Choroid plexus epithelial cell (primary cell): ENCODE measurements at regions not wholly inside any gene's neighbourhood (a gene's known extent, or its start where the extent isn't known, plus 50 kb on each side); places are given as distances from the start of the nearest gene placed in this dataset.
A peak's percentile ranks its signal among the peaks of the same experiment; 100 is the strongest.

Experiments
- DNase-seq: peaks from one replicate; pipeline ENCODE4 v3.0.0-alpha.2; 2010; ENCODE audit warnings: low read depth
- H3K4me3 ChIP-seq: 2 replicates; pipeline ENCODE4 v1.5.1; 2011; ENCODE audit warnings: low read depth, mild to moderate bottlenecking, control low read depth, low read length, moderate library complexity
- CTCF ChIP-seq: conservative IDR thresholded peaks from 2 replicates; pipeline ENCODE4 v1.5.1; 2011; ENCODE audit warnings: low read depth, mild to moderate bottlenecking, control low read depth, inconsistent platforms, low read length, moderate library complexity

GRCh38 chr4:159526172-159526571 is 423.3 kb downstream of the RAPGEF2 start:
- no peak for TF ChIP-seq CTCF
- no peak overlapping the region for H3K4me3 ChIP-seq
- peak; percentile 70 for DNase-seq

GRCh38 chr4:159534655-159535054 is 431.8 kb downstream of the RAPGEF2 start:
- no peak for DNase-seq
- no peak for TF ChIP-seq CTCF
- no peak overlapping the region for H3K4me3 ChIP-seq

- no peak overlapping the region for H3K4me3 ChIP-seq
- no peak for TF ChIP-seq CTCF
- no peak for DNase-seq
Measured at GRCh38 chr4:159538556-159538955, 435.7 kb downstream of the RAPGEF2 start.

GRCh38 chr4:159540038-159540437 is 437.2 kb downstream of the RAPGEF2 start:
- TF ChIP-seq CTCF: no peak
- H3K4me3 ChIP-seq: no peak overlapping the region
- DNase-seq: no peak

- no peak for DNase-seq
- no peak for TF ChIP-seq CTCF
- H3K4me3 ChIP-seq: no peak overlapping the region
Measured at GRCh38 chr4:159540501-159540900, 437.6 kb downstream of the RAPGEF2 start.

GRCh38 chr4:159541143-159541542 is 438.3 kb downstream of the RAPGEF2 start:
- DNase-seq: no peak
- no peak for TF ChIP-seq CTCF
- no peak overlapping the region for H3K4me3 ChIP-seq

- DNase-seq: no peak
- H3K4me3 ChIP-seq: no peak overlapping the region
- no peak for TF ChIP-seq CTCF
Measured at GRCh38 chr4:159542296-159542695, 439.4 kb downstream of the RAPGEF2 start.
